Endothelial cell of umbilical vein (primary cell): ENCODE measurements at regions not wholly inside any gene's neighbourhood (a gene's known extent, or its start where the extent isn't known, plus 50 kb on each side); places are given as distances from the start of the nearest gene placed in this dataset.

Source experiments
- BruUV-seq: library from RNA; stranded (reverse); fragments of 400-500 nt; replicated peaks from 2 replicates; lab custom pipeline; 2021; lab: Mats Ljungman, UMichigan
- CTCF ChIA-PET: fragments of 300-600, 350-600 bp; sonication (Branson Sonifier 250); formaldehyde crosslinking; loops from one replicate; lab custom pipeline; 2021; ENCODE audit warnings: antibody characterized with exemption, inconsistent platforms; lab: Charles Lee
- POLR2A ChIA-PET: fragments of 300-600, 350-600 bp; sonication (Branson Sonifier 250); formaldehyde crosslinking; loops from one replicate; lab custom pipeline; 2021; ENCODE audit warnings: antibody characterized with exemption, inconsistent platforms; lab: Charles Lee
- DNase-seq: peaks from one replicate; pipeline ENCODE4 v3.0.0-alpha.2; 2011; ENCODE audit warnings: low read depth, low spot score
- FAIRE-seq: peaks from 2 replicates; lab custom pipeline; 2011; peaks lifted over from hg19 to GRCh38; lab: Jason Lieb, UNC
- H2AFZ ChIP-seq: 2 replicates; pipeline ENCODE4 v1.6.0; 2012; ENCODE audit warnings: low read depth, low read length, control low read depth, inconsistent platforms
- H3K27ac ChIP-seq: 2 replicates; pipeline ENCODE4 v1.5.1; 2011; ENCODE audit warnings: low read depth, mild to moderate bottlenecking, control low read depth, low read length, moderate library complexity; ENCODE audit not compliant: insufficient read depth
- H3K27me3 ChIP-seq, 2 experiments: 2 replicates each; pipeline versions ENCODE4 v1.6.0 to v1.6.1; 2011; ENCODE audit warnings: low read length in 2 of 2, mixed read lengths in 1 of 2; ENCODE audit not compliant: control insufficient read depth in 2 of 2, insufficient read depth in 2 of 2
- H3K36me3 ChIP-seq, 2 experiments: 2 replicates in 1 of 2; 3 replicates in 1 of 2; pipeline ENCODE4 v1.5.1; 2011; ENCODE audit warnings: low read length in 2 of 2, mild to moderate bottlenecking in 1 of 2, moderate library complexity in 1 of 2; ENCODE audit not compliant: control insufficient read depth in 2 of 2, insufficient read depth in 2 of 2; ENCODE audit errors: extremely low read depth in 1 of 2
- H3K4me1 ChIP-seq: 3 replicates; pipeline ENCODE4 v1.5.1; 2011; ENCODE audit warnings: mild to moderate bottlenecking, low read length; ENCODE audit not compliant: control insufficient read depth, insufficient read depth; ENCODE audit errors: extremely low read depth
- H3K4me2 ChIP-seq: 2 replicates; pipeline ENCODE4 v1.6.1; 2011; ENCODE audit warnings: low read length, control low read depth, mixed read lengths; ENCODE audit not compliant: insufficient read depth
- H3K4me3 ChIP-seq, 3 experiments: fragments of 200-600 bp in 1 of 3; sonication (generic), shearing (Covaris generic) in 1 of 3; replicated peaks in 1 of 3; 2 replicates each; pipeline ENCODE4 v1.5.1; 2011 to 2016; ENCODE audit warnings: control low read depth in 3 of 3, low read length in 3 of 3, mild to moderate bottlenecking in 2 of 3, inconsistent platforms in 1 of 3, low read depth in 1 of 3, moderate library complexity in 1 of 3; ENCODE audit not compliant: insufficient read depth in 1 of 3
- H3K79me2 ChIP-seq: 2 replicates; pipeline ENCODE4 v1.6.0; 2012; ENCODE audit warnings: low read length, inconsistent platforms; ENCODE audit not compliant: control insufficient read depth, insufficient read depth
- H3K9ac ChIP-seq: replicated peaks from 2 replicates; pipeline ENCODE3; 2011; ENCODE audit warnings: low read length, control low read depth; ENCODE audit not compliant: insufficient read depth; ENCODE audit errors: extremely low read depth
- H3K9me1 ChIP-seq: replicated peaks from 3 replicates; pipeline ENCODE4 v1.6.0; 2011; ENCODE audit warnings: mild to moderate bottlenecking, low read length; ENCODE audit not compliant: control insufficient read depth, insufficient read depth; ENCODE audit errors: extremely low read depth
- H3K9me3 ChIP-seq: replicated peaks from 2 replicates; pipeline ENCODE4 v1.5.1; 2012; ENCODE audit warnings: low read length, inconsistent platforms; ENCODE audit not compliant: control insufficient read depth, insufficient read depth
- H4K20me1 ChIP-seq: replicated peaks from 2 replicates; pipeline ENCODE3; 2011; ENCODE audit warnings: mild to moderate bottlenecking, low read length; ENCODE audit not compliant: control insufficient read depth, insufficient read depth; ENCODE audit errors: extremely low read depth
- EZH2 ChIP-seq: IDR thresholded peaks from 2 replicates; pipeline ENCODE4 v1.6.1; 2012; ENCODE audit warnings: borderline replicate concordance, low read depth, mild to moderate bottlenecking, moderate library complexity, low read length, inconsistent platforms; ENCODE audit not compliant: severe bottlenecking
- FOS ChIP-seq: IDR thresholded peaks from 2 replicates; pipeline ENCODE4 v1.6.1; 2011; ENCODE audit warnings: mild to moderate bottlenecking, low read length, moderate library complexity, borderline replicate concordance; ENCODE audit not compliant: insufficient read depth
- GATA2 ChIP-seq: IDR thresholded peaks from 2 replicates; pipeline ENCODE4 v1.7.0; 2011; ENCODE audit warnings: low read depth, mild to moderate bottlenecking, moderate library complexity, mixed read lengths, low read length; ENCODE audit not compliant: insufficient read length, insufficient read depth
- JUN ChIP-seq: IDR thresholded peaks from 2 replicates; pipeline ENCODE4 v1.6.1; 2011; ENCODE audit warnings: borderline replicate concordance, low read depth; ENCODE audit not compliant: insufficient read length, insufficient read depth
- MYC ChIP-seq: IDR thresholded peaks from one replicate; pipeline ENCODE4 v1.6.1; 2011; ENCODE audit warnings: mild to moderate bottlenecking, low read depth, low read length
- POLR2A ChIP-seq: IDR thresholded peaks from 2 replicates; pipeline ENCODE4 v1.6.1; 2012; ENCODE audit warnings: low read depth, mild to moderate bottlenecking, control low read depth, low read length
- POLR2AphosphoS5 ChIP-seq: IDR thresholded peaks from 2 replicates; pipeline ENCODE4 v1.6.1; 2012; ENCODE audit warnings: low read depth, mild to moderate bottlenecking, control low read depth, low read length, moderate library complexity; ENCODE audit not compliant: insufficient read depth
- dilution Hi-C: fragments of 300-500 bp; cut with MboI; formaldehyde crosslinking; loops from one replicate; pipeline ENCODE4 v1.15.0; 2019; ENCODE audit warnings: low sequenced_read_pairs; ENCODE audit not compliant: extremely low pct_ligation_motif_present
- intact Hi-C: fragments of 100-400 bp; cut with micrococcal nuclease; formaldehyde crosslinking; loops from one replicate; pipeline ENCODE4 v1.10.0; 2022
- TF ChIP-seq, protein P1 (sequence below): IDR thresholded peaks from 2 replicates; pipeline ENCODE4 v1.6.1; 2011; ENCODE audit not compliant: insufficient read depth, insufficient read length
- TF ChIP-seq, protein P2 (sequence below), 2 donors: IDR thresholded peaks; 1 replicate in 1 of 2; 2 replicates in 1 of 2; pipeline ENCODE4 v1.5.1; 2011; ENCODE audit warnings: low read length in 2 of 2, mild to moderate bottlenecking in 2 of 2, moderate library complexity in 2 of 2, control low read depth in 1 of 2, inconsistent platforms in 1 of 2, low read depth in 1 of 2; ENCODE audit not compliant: insufficient read depth in 1 of 2; ENCODE audit errors: extremely low read depth in 1 of 2

DNA sequence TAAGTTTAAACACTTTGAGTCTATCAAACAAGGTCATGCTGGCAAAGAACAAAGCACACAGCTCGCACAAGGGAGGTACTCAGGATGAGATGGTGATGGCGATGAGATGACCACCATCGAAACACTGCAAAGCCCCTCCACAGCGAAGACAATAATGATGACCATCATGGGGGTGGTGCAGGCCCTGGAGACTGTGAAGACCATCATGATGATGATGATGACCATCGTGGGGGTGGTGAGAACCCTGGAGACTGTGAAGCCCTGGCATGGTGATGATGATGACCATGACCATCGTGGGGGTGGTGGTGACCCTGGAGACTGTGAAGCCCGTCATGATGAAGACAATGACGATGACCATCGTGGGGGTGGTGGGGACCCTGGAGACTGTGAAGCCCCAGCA, 81.6 kb upstream of the SALL3 start:
- dilution Hi-C loops: no loop called here
- BruUV-seq: no TSS peak
- H3K4me1 ChIP-seq: no peaks in the 10 kb centered on the region
- intact Hi-C loops: no loop called here
- H3K27me3 ChIP-seq: no peaks in the 10 kb centered on the region
- no peak overlapping the region for H2AFZ ChIP-seq
- H3K27ac ChIP-seq: no peak overlapping the region
- CTCF ChIA-PET: no interaction called here
- peaks cover 4% of the 10 kb centered on the region for H3K9me3 ChIP-seq
- no peak overlapping the region for H3K4me2 ChIP-seq
- TF ChIP-seq, protein P1, sequence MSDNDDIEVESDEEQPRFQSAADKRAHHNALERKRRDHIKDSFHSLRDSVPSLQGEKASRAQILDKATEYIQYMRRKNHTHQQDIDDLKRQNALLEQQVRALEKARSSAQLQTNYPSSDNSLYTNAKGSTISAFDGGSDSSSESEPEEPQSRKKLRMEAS: no peak
- TF ChIP-seq POLR2A: no peak
- TF ChIP-seq JUN: no peak
- no peak for TF ChIP-seq EZH2
- no peak for TF ChIP-seq POLR2AphosphoS5
- TF ChIP-seq FOS: no peak
- TF ChIP-seq GATA2: no peak
- TF ChIP-seq, protein P2, sequence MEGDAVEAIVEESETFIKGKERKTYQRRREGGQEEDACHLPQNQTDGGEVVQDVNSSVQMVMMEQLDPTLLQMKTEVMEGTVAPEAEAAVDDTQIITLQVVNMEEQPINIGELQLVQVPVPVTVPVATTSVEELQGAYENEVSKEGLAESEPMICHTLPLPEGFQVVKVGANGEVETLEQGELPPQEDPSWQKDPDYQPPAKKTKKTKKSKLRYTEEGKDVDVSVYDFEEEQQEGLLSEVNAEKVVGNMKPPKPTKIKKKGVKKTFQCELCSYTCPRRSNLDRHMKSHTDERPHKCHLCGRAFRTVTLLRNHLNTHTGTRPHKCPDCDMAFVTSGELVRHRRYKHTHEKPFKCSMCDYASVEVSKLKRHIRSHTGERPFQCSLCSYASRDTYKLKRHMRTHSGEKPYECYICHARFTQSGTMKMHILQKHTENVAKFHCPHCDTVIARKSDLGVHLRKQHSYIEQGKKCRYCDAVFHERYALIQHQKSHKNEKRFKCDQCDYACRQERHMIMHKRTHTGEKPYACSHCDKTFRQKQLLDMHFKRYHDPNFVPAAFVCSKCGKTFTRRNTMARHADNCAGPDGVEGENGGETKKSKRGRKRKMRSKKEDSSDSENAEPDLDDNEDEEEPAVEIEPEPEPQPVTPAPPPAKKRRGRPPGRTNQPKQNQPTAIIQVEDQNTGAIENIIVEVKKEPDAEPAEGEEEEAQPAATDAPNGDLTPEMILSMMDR (IDR thresholded peaks at IDR 0.05; ENCODE audit: extremely low read depth in 1 of 2, insufficient read depth in 1 of 2, low read depth in 1 of 2, low read length in 2 of 2): no peak
- no peak for TF ChIP-seq MYC
- no peak overlapping the region for H3K9ac ChIP-seq
- no peaks in the 10 kb centered on the region for H4K20me1 ChIP-seq
- no peaks in the 10 kb centered on the region for H3K79me2 ChIP-seq
- DNase-seq (no peak), FAIRE-seq (no peak)
- H3K9me1 ChIP-seq: no peaks in the 10 kb centered on the region
- H3K36me3 ChIP-seq: no peaks in the 10 kb centered on the region
- POLR2A ChIA-PET: no interaction called here
- no peak overlapping the region for H3K4me3 ChIP-seq
